ENCODE measurements at regions not wholly inside any gene's neighbourhood (a gene's known extent, or its start where the extent isn't known, plus 50 kb on each side); places are given as distances from the start of the nearest gene placed in this dataset.

DNA sequence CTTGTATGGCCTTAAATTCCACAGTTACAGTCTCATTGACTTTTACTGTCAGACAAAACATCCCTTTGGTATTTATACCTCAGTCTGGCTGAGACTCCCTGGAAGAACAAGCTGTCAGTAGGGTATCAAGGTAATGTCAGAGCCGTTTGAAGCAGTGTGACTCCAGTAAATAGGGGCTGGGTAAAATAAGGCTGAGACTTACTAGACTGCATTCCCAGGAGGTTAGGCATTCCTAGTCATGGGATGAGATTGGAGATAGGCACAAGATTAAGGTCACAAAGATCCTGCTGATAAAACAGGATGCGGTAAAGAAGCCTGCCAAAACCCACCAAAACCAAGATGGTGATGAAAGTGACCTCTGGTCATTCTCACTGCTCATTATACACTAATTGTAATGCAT is 219.5 kb upstream of the SKOR2 start:
- intact Hi-C loops (cut with micrococcal nuclease; ENCODE audit: unreplicated experiment), result no loop called here
- no TSS peak for BruUV-seq (replicated peaks)
- TF ChIP-seq CTCF (IDR thresholded peaks at IDR 0.05; ENCODE audit: insufficient read depth in 1 of 2, low read depth in 1 of 2, low read length in 1 of 2, severe bottlenecking in 1 of 2, unreplicated experiment in 1 of 2), result no peak
- no peak overlapping the region for H3K27ac Mint-ChIP-seq (ENCODE audit: unreplicated experiment)
- no peak overlapping the region for H3K4me3 Mint-ChIP-seq (ENCODE audit: unreplicated experiment)
- peaks cover 3% of the 10 kb centered on the region for H3K27me3 Mint-ChIP-seq (ENCODE audit: insufficient read depth, unreplicated experiment)
- Histone ChIP-seq H3K4me1 (no peaks in the 10 kb centered on the region), H3K27me3 (replicated peaks; ENCODE audit: control insufficient read depth, insufficient read depth, low read length) (no peaks in the 10 kb centered on the region), H3K9me3 (no peaks in the 10 kb centered on the region), H3K4me3 (ENCODE audit: low read depth, low read length) (no peak overlapping the region), H3K36me3 (ENCODE audit: control insufficient read depth, insufficient read depth, low read length) (no peaks in the 10 kb centered on the region)
- ChIA-PET POLR2A (no interaction called here), CTCF (no interaction called here)
- no peaks in the 10 kb centered on the region for H3K36me3 Mint-ChIP-seq (ENCODE audit: insufficient read depth, unreplicated experiment)
- no peaks in the 10 kb centered on the region for H3K4me1 Mint-ChIP-seq (ENCODE audit: low read depth, unreplicated experiment)
- no peaks in the 10 kb centered on the region for H3K9me3 Mint-ChIP-seq (ENCODE audit: unreplicated experiment)
- DNase-seq, result no peak

- H3K27ac Mint-ChIP-seq (ENCODE audit: unreplicated experiment), result no peak overlapping the region
- Histone ChIP-seq H3K4me3 (ENCODE audit: low read depth, low read length) (no peak overlapping the region), H3K9me3 (no peaks in the 10 kb centered on the region), H3K36me3 (ENCODE audit: control insufficient read depth, insufficient read depth, low read length) (no peaks in the 10 kb centered on the region), H3K4me1 (no peaks in the 10 kb centered on the region), H3K27me3 (replicated peaks; ENCODE audit: control insufficient read depth, insufficient read depth, low read length) (no peaks in the 10 kb centered on the region)
- no peak for DNase-seq
- intact Hi-C loops (cut with micrococcal nuclease; ENCODE audit: unreplicated experiment), result no loop called here
- no peaks in the 10 kb centered on the region for H3K27me3 Mint-ChIP-seq (ENCODE audit: insufficient read depth, unreplicated experiment)
- no peaks in the 10 kb centered on the region for H3K9me3 Mint-ChIP-seq (ENCODE audit: unreplicated experiment)
- POLR2A ChIA-PET, result no interaction called here
- no TSS peak for BruUV-seq (replicated peaks)
- TF ChIP-seq CTCF (IDR thresholded peaks at IDR 0.05; ENCODE audit: insufficient read depth in 1 of 2, low read depth in 1 of 2, low read length in 1 of 2, severe bottlenecking in 1 of 2, unreplicated experiment in 1 of 2), result no peak
- CTCF ChIA-PET, result no interaction called here
- no peaks in the 10 kb centered on the region for H3K4me1 Mint-ChIP-seq (ENCODE audit: low read depth, unreplicated experiment)
- H3K4me3 Mint-ChIP-seq (ENCODE audit: unreplicated experiment), result no peak overlapping the region
- H3K36me3 Mint-ChIP-seq (ENCODE audit: insufficient read depth, unreplicated experiment), result no peaks in the 10 kb centered on the region
These were observed 218.1 kb upstream of the SKOR2 start for GRCh38 chr18:47469576-47469975.

GRCh38 chr18:47461977-47462376 is 210.5 kb upstream of the SKOR2 start:
- TF ChIP-seq CTCF (IDR thresholded peaks at IDR 0.05; ENCODE audit: insufficient read depth in 1 of 2, low read depth in 1 of 2, low read length in 1 of 2, severe bottlenecking in 1 of 2, unreplicated experiment in 1 of 2), result no peak
- no peaks in the 10 kb centered on the region for H3K4me1 Mint-ChIP-seq (ENCODE audit: low read depth, unreplicated experiment)
- H3K27me3 ChIP-seq (replicated peaks; ENCODE audit: control insufficient read depth, insufficient read depth, low read length), result no peaks in the 10 kb centered on the region
- no peak overlapping the region for H3K4me3 Mint-ChIP-seq (ENCODE audit: unreplicated experiment)
- H3K4me1 ChIP-seq, result no peaks in the 10 kb centered on the region
- H3K27me3 Mint-ChIP-seq (ENCODE audit: insufficient read depth, unreplicated experiment), result no peaks in the 10 kb centered on the region
- ChIA-PET CTCF (no interaction called here), POLR2A (no interaction called here)
- H3K4me3 ChIP-seq (ENCODE audit: low read depth, low read length), result no peak overlapping the region
- no peaks in the 10 kb centered on the region for H3K9me3 ChIP-seq
- H3K36me3 ChIP-seq (ENCODE audit: control insufficient read depth, insufficient read depth, low read length), result no peaks in the 10 kb centered on the region
- no peaks in the 10 kb centered on the region for H3K36me3 Mint-ChIP-seq (ENCODE audit: insufficient read depth, unreplicated experiment)
- BruUV-seq (replicated peaks), result no TSS peak
- intact Hi-C loops (cut with micrococcal nuclease; ENCODE audit: unreplicated experiment), result no loop called here
- DNase-seq, result no peak
- H3K27ac Mint-ChIP-seq (ENCODE audit: unreplicated experiment), result no peak overlapping the region
- no peaks in the 10 kb centered on the region for H3K9me3 Mint-ChIP-seq (ENCODE audit: unreplicated experiment)

Data from Caco-2 (cell line).